EH (cell line): ENCODE measurements at regions not wholly inside any gene's neighbourhood (a gene's known extent, or its start where the extent isn't known, plus 50 kb on each side); places are given as distances from the start of the nearest gene placed in this dataset.

ENCODE experiments used
- DNase-seq: peaks from one replicate; pipeline ENCODE4 v3.0.0-alpha.2; 2015; ENCODE audit warnings: low read depth

- DNase-seq: no peak
Observed at GRCh38 chr2:74065456-74065855, 80.7 kb downstream of the TET3 start.

- no peak for DNase-seq
Observed at GRCh38 chr2:74066491-74067203, 81.1 kb downstream of the BOLA3 start.

GRCh38 chr2:74067221-74067747 is 80.4 kb downstream of the BOLA3 start:
- DNase-seq: no peak

GRCh38 chr2:74070991-74071390 is 76.7 kb downstream of the BOLA3 start:
- no peak for DNase-seq

- no peak for DNase-seq
Observed at GRCh38 chr2:74071426-74071825, 76.3 kb downstream of the BOLA3 start.

GRCh38 chr2:74072565-74072964 is 75.1 kb downstream of the BOLA3 start:
- DNase-seq: no peak

GRCh38 chr2:74074487-74074886 is 73.2 kb downstream of the BOLA3 start:
- no peak for DNase-seq

- no peak for DNase-seq
Observed at GRCh38 chr2:74076074-74076470, 71.6 kb downstream of the BOLA3 start.

GRCh38 chr2:74077636-74078035 is 70.1 kb downstream of the BOLA3 start:
- no peak for DNase-seq

GRCh38 chr2:74078466-74078865 is 69.2 kb downstream of the BOLA3 start:
- no peak for DNase-seq

GRCh38 chr2:74079522-74080341 is 68.0 kb downstream of the BOLA3 start:
- DNase-seq: no peak

- DNase-seq: no peak
Observed at GRCh38 chr2:74080346-74080745, 67.4 kb downstream of the BOLA3 start.

- peak; percentile 44 for DNase-seq
Observed at GRCh38 chr2:74081030-74081762, 66.5 kb downstream of the BOLA3 start.

GRCh38 chr2:74081763-74082110 is 66.0 kb downstream of the BOLA3 start:
- DNase-seq: no peak

GRCh38 chr2:74083750-74084149 is 64.0 kb downstream of the BOLA3 start:
- DNase-seq: no peak
